Stimulated activated CD8-positive, alpha-beta memory T cell treated with anti-CD3 and anti-CD28 coated beads, Interleukin-15, amount 100 ng/mL, for 48 hours (primary cell): ENCODE measurements at regions not wholly inside any gene's neighbourhood (a gene's known extent, or its start where the extent isn't known, plus 50 kb on each side); places are given as distances from the start of the nearest gene placed in this dataset.

ENCODE experiments used
- DNase-seq, 2 donors: peaks; one replicate each; pipeline ENCODE4 v3.0.0-alpha.2; 2020; ENCODE audit warnings: low read depth in 2 of 2

GRCh38 chr6:45741437-45742171, 274.1 kb downstream of the CLIC5 start:
- peak; percentile 33 to 39 for DNase-seq

- DNase-seq: no peak
Observed at GRCh38 chr6:45739058-45739457, 276.6 kb downstream of the CLIC5 start.

GRCh38 chr6:45738057-45738455, 277.6 kb downstream of the CLIC5 start:
- DNase-seq: no peak

GRCh38 chr6:45737331-45738056, 278.2 kb downstream of the CLIC5 start:
- no peak for DNase-seq

GRCh38 chr6:45736134-45736533, 279.5 kb downstream of the CLIC5 start:
- no peak for DNase-seq

- DNase-seq: no peak
Observed at GRCh38 chr6:45732731-45733130, 282.9 kb downstream of the CLIC5 start.

- DNase-seq: no peak
Observed at GRCh38 chr6:45730232-45730631, 285.4 kb downstream of the CLIC5 start.

GRCh38 chr6:45728674-45729073, 287.0 kb downstream of the CLIC5 start:
- no peak for DNase-seq

GRCh38 chr6:45727819-45728449, 287.7 kb downstream of the CLIC5 start:
- no peak for DNase-seq

- DNase-seq: no peak
Observed at GRCh38 chr6:45727228-45727627, 288.4 kb downstream of the CLIC5 start.

GRCh38 chr6:45726444-45726843, 289.2 kb downstream of the CLIC5 start:
- no peak for DNase-seq

GRCh38 chr6:45724511-45724910, 291.1 kb downstream of the CLIC5 start:
- DNase-seq: no peak

- DNase-seq: no peak
Observed at GRCh38 chr6:45724027-45724426, 291.6 kb downstream of the CLIC5 start.

GRCh38 chr6:45722876-45723275, 292.8 kb downstream of the CLIC5 start:
- DNase-seq: no peak

GRCh38 chr6:45721665-45722064, 294.0 kb downstream of the CLIC5 start:
- DNase-seq: no peak

- no peak for DNase-seq
Observed at GRCh38 chr6:45718871-45719270, 296.8 kb downstream of the CLIC5 start.

- no peak for DNase-seq
Observed at GRCh38 chr6:45718131-45718530, 297.5 kb downstream of the CLIC5 start.

- DNase-seq: no peak
Observed at GRCh38 chr6:45717715-45718114, 297.9 kb downstream of the CLIC5 start.

GRCh38 chr6:45717027-45717426, 298.6 kb downstream of the CLIC5 start:
- DNase-seq: no peak

GRCh38 chr6:45715508-45715803, 300.2 kb downstream of the CLIC5 start:
- DNase-seq: no peak

GRCh38 chr6:45714741-45715507, 300.7 kb downstream of the CLIC5 start:
- DNase-seq: no peak

- DNase-seq: peak; percentile 31 to 49
Observed at GRCh38 chr6:45714006-45714730, 301.5 kb downstream of the CLIC5 start.
